A673 (cell line): ENCODE measurements at regions not wholly inside any gene's neighbourhood (a gene's known extent, or its start where the extent isn't known, plus 50 kb on each side); places are given as distances from the start of the nearest gene placed in this dataset.

ENCODE experiments used
- BruUV-seq: library from RNA; stranded (reverse); fragments of 400-500 nt; replicated peaks from 2 replicates; lab custom pipeline; 2021; lab: Mats Ljungman, UMichigan
- CTCF ChIA-PET: fragments of 300-600 bp; sonication (Branson Sonifier 250); formaldehyde crosslinking; loops from one replicate; lab custom pipeline; 2022; ENCODE audit warnings: antibody characterized with exemption; lab: Charles Lee
- POLR2A ChIA-PET: fragments of 300-600 bp; sonication (Branson Sonifier 250); formaldehyde crosslinking; loops from one replicate; lab custom pipeline; 2022; ENCODE audit warnings: antibody characterized with exemption; ENCODE audit not compliant: low non-redundant PET; lab: Charles Lee
- DNase-seq: peaks from one replicate; pipeline ENCODE4 v3.0.0-alpha.2; 2015; ENCODE audit warnings: low spot score
- H3K27ac ChIP-seq: fragments of 200-600 bp; sonication (generic); 2 replicates; pipeline ENCODE4 v1.5.1; 2016; ENCODE audit warnings: mixed run types, low read depth, mild to moderate bottlenecking, mixed read lengths, antibody characterized with exemption, low read length; ENCODE audit not compliant: poor library complexity, severe bottlenecking
- H3K27me3 ChIP-seq: fragments of 200-600 bp; sonication (generic); replicated peaks from 2 replicates; pipeline ENCODE4 v1.6.1; 2017; ENCODE audit warnings: mixed run types, low read depth, mild to moderate bottlenecking, mixed read lengths, antibody characterized with exemption, low read length; ENCODE audit not compliant: insufficient read depth, poor library complexity
- H3K36me3 ChIP-seq: fragments of 200-600 bp; sonication (generic); 2 replicates; pipeline ENCODE4 v1.6.1; 2016; ENCODE audit warnings: mixed run types, mild to moderate bottlenecking, mixed read lengths, antibody characterized with exemption, low read length; ENCODE audit not compliant: insufficient read depth, poor library complexity, severe bottlenecking
- H3K4me1 ChIP-seq: fragments of 200-600 bp; sonication (generic); 2 replicates; pipeline ENCODE4 v1.6.1; 2017; ENCODE audit warnings: mixed run types, mild to moderate bottlenecking, mixed read lengths, antibody characterized with exemption, low read length; ENCODE audit not compliant: insufficient read depth, poor library complexity, severe bottlenecking
- H3K4me3 ChIP-seq: fragments of 200-600 bp; sonication (generic); 2 replicates; pipeline ENCODE4 v1.5.1; 2016; ENCODE audit warnings: low read depth, mixed run types, mild to moderate bottlenecking, mixed read lengths, low read length; ENCODE audit not compliant: poor library complexity, severe bottlenecking
- H3K9me3 ChIP-seq: fragments of 200-600 bp; sonication (generic); 2 replicates; pipeline ENCODE4 v1.6.1; 2016; ENCODE audit warnings: mixed run types, low read depth, mild to moderate bottlenecking, mixed read lengths, antibody characterized with exemption, low read length; ENCODE audit not compliant: poor library complexity, severe bottlenecking
- CTCF ChIP-seq: fragments of 300-800, 200-600 bp; sonication (generic); conservative IDR thresholded peaks from 2 replicates; pipeline ENCODE4 v1.5.1; 2017; ENCODE audit warnings: low read depth, mild to moderate bottlenecking, antibody characterized with exemption, low read length, moderate library complexity, mixed read lengths
- EZH2 ChIP-seq: fragments of 200-600 bp; sonication (generic); IDR thresholded peaks from 2 replicates; pipeline ENCODE4 v1.6.1; 2017; ENCODE audit warnings: borderline replicate concordance, low read depth, mild to moderate bottlenecking, mixed read lengths, antibody characterized with exemption, low read length; ENCODE audit not compliant: poor library complexity, severe bottlenecking
- intact Hi-C: fragments of 100-400 bp; cut with micrococcal nuclease; formaldehyde crosslinking; loops from one replicate; pipeline ENCODE4 v1.10.0; 2022; ENCODE audit not compliant: unreplicated experiment

- Histone ChIP-seq H3K27ac (no peak overlapping the region), H3K4me1 (no peaks in the 10 kb centered on the region), H3K4me3 (no peak overlapping the region), H3K27me3 (no peaks in the 10 kb centered on the region), H3K36me3 (no peaks in the 10 kb centered on the region), H3K9me3 (no peaks in the 10 kb centered on the region)
- ChIA-PET CTCF (no interaction called here), POLR2A (no interaction called here)
- TF ChIP-seq EZH2 (no peak), CTCF (no peak)
- no peak for DNase-seq
- BruUV-seq = no TSS peak
- intact Hi-C loops = no loop called here
Observed at GRCh38 chr2:185082749-185083148, 484.4 kb downstream of the ZNF804A start.

- Histone ChIP-seq H3K27me3 (no peaks in the 10 kb centered on the region), H3K4me3 (no peak overlapping the region), H3K9me3 (no peaks in the 10 kb centered on the region), H3K27ac (no peak overlapping the region), H3K4me1 (no peaks in the 10 kb centered on the region), H3K36me3 (no peaks in the 10 kb centered on the region)
- CTCF ChIA-PET = no interaction called here
- TF ChIP-seq EZH2 (no peak), CTCF (no peak)
- DNase-seq = peak; percentile 6
- no TSS peak for BruUV-seq
- POLR2A ChIA-PET = no interaction called here
- intact Hi-C loops = no loop called here
Observed at GRCh38 chr2:185108588-185108987, 510.3 kb downstream of the ZNF804A start.

GRCh38 chr2:185127412-185127811, 529.1 kb downstream of the ZNF804A start:
- Histone ChIP-seq H3K27me3 (no peaks in the 10 kb centered on the region), H3K36me3 (no peaks in the 10 kb centered on the region), H3K4me3 (no peak overlapping the region), H3K4me1 (no peaks in the 10 kb centered on the region), H3K9me3 (no peaks in the 10 kb centered on the region), H3K27ac (no peak overlapping the region)
- TF ChIP-seq EZH2 (no peak), CTCF (no peak)
- no peak for DNase-seq
- BruUV-seq = no TSS peak
- POLR2A ChIA-PET = no interaction called here
- CTCF ChIA-PET = no interaction called here
- intact Hi-C loops = no loop called here
